Ovary (tissue), 7 donors: ENCODE measurements at regions not wholly inside any gene's neighbourhood (a gene's known extent, or its start where the extent isn't known, plus 50 kb on each side); places are given as distances from the start of the nearest gene placed in this dataset.
"Not testable (repeated sequence)": the region's sequence is repeated elsewhere in the genome, so short reads cannot be mapped to it uniquely, and the experiment has no call there.

Source experiments
- DNase-seq, 5 donors: peaks; one replicate each; pipeline ENCODE4 v3.0.0-alpha.2; 2019 to 2020
- H3K27ac ChIP-seq, 2 donors: fragments of 200-600 bp; one replicate each; pipeline versions ENCODE4 v1.5.1 to v1.8.0; 2019 to 2022
- H3K27me3 ChIP-seq: fragments of 200-600 bp; one replicate; pipeline ENCODE4 v1.8.0; 2022
- H3K36me3 ChIP-seq: fragments of 200-600 bp; sonication (generic); one replicate; pipeline ENCODE4 v1.5.1; 2019
- H3K4me1 ChIP-seq: one replicate; pipeline ENCODE4 v1.8.1; 2013; ENCODE audit warnings: mild to moderate bottlenecking, moderate library complexity; ENCODE audit not compliant: insufficient read depth
- H3K4me3 ChIP-seq: fragments of 200-600 bp; sonication (generic); one replicate; pipeline ENCODE4 v1.5.1; 2017
- H3K9me3 ChIP-seq, 2 donors: fragments of 200-600 bp in 1 of 2; sonication (generic) in 1 of 2; one replicate each; pipeline versions ENCODE4 v1.5.1 to v1.8.1; 2013 to 2019; ENCODE audit warnings: mild to moderate bottlenecking in 1 of 2, moderate library complexity in 1 of 2
- CTCF ChIP-seq, 3 donors: fragments of 450-650 bp in 2 of 3; fragments of 200-600 bp in 1 of 3; IDR thresholded peaks; one replicate each; pipeline versions ENCODE4 v1.5.1 to v1.8.0; 2016 to 2022; ENCODE audit warnings: antibody characterized with exemption in 3 of 3, mild to moderate bottlenecking in 1 of 3
- EP300 ChIP-seq: sonication (generic); formaldehyde crosslinking; IDR thresholded peaks from one replicate; pipeline ENCODE4 v1.6.1; 2017; ENCODE audit warnings: antibody characterized with exemption
- POLR2A ChIP-seq: fragments of 450-650 bp; IDR thresholded peaks from one replicate; pipeline ENCODE4 v1.6.1; 2017; ENCODE audit warnings: antibody characterized with exemption, mild to moderate bottlenecking, moderate library complexity
- WGBS, 3 donors: extraction: QIAGEN DNeasy Blood & Tissue Kit in 1 of 3; methylation state at CpG; one replicate each; pipeline versions ENCODE4 v1.1.5 to v1.1.7; 2013 to 2017; 5-methylcytosine and 5-hydroxymethylcytosine counted together
- intact Hi-C, 4 donors: fragments of 100-400 bp; cut with DNase I; formaldehyde crosslinking; loops; one replicate each; pipeline versions ENCODE4 v1.11.0 to v1.15.1; 2022 to 2023
- donor health status: DM: no; HTN: no; CAD: no; lungs with moderate emphysema.
- donor health status: DM: no; HTN: no; CAD: no.
- donor health status: Bipolar disorder and iron deficiency.
- donor health status: DM: no; HTN: no; CAD: no.
- donor health status: DM: yes; HTN: yes; CAD: no.

DNA sequence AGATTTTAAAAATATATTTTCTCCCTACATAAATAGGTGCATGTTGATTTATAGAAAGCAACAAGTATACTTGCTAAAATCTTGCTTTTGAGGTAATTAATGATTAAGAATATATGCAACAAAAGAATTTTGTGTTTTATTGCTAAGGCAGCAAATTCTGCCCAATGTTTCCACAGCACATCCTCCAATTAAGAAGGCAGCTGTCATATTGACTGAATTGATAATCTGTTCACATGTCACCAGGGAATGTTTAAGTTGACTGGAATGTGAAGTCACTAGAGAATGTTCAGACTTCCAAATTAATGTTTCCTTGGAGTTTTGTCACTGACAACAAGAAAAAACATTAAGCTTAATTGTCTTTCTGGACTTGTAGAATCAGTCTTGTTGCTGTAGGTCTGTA lies 1602.7 kb upstream of the SLC39A10 start:
- no peaks in the 10 kb centered on the region for H3K36me3 ChIP-seq
- TF ChIP-seq CTCF (IDR thresholded peaks at IDR 0.05) (no peak), POLR2A (no peak), EP300 (no peak)
- H3K27me3 ChIP-seq, result no peaks in the 10 kb centered on the region
- DNase-seq, result no peak
- H3K4me3 ChIP-seq, result no peak overlapping the region
- H3K9me3 ChIP-seq, result no peaks in the 10 kb centered on the region
- no peak overlapping the region for H3K27ac ChIP-seq
- no peaks in the 10 kb centered on the region for H3K4me1 ChIP-seq
- intact Hi-C loops, result no loop called here

GRCh38 chr2:194044321-194044720 lies 1612.7 kb upstream of the SLC39A10 start:
- intact Hi-C loops, result no loop called here
- 82 to 92% (median 90%) methylated on average over 1 of the region's 1 CpG for WGBS, 3 donors
- DNase-seq, result no peak
- Histone ChIP-seq H3K27ac (no peak overlapping the region), H3K9me3 (no peaks in the 10 kb centered on the region), H3K27me3 (no peaks in the 10 kb centered on the region), H3K36me3 (no peaks in the 10 kb centered on the region), H3K4me3 (no peak overlapping the region), H3K4me1 (no peaks in the 10 kb centered on the region)
- no peak for TF ChIP-seq CTCF (IDR thresholded peaks at IDR 0.05)
- no peak for TF ChIP-seq POLR2A
- no peak for TF ChIP-seq EP300

DNA sequence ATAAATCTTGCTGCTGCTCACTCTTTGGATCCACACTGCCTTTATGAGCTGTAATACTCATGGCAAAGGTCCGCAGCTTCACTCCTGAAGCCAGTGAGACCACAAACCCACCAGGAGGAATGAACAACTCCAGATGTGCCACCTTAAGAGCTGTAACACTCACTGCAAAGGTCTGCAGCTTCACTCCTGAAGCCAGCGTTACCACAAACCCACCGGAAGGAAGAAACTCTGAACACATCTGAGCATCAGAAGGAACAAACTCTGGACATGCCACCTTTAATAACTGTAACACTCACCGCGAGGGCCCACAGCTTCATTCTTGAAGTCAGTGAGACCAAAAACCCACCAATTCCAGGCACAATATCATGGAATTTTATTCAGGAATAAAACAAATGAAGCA lies 1635.9 kb upstream of the SLC39A10 start:
- H3K27ac ChIP-seq, DNase-seq, intact Hi-C loops, H3K9me3 ChIP-seq, H3K36me3 ChIP-seq, H3K4me1 ChIP-seq, H3K4me3 ChIP-seq, H3K27me3 ChIP-seq: not testable (repeated sequence)
- WGBS, 3 donors, result 92 to 94% (median 93%) methylated on average over 5 of the region's 5 CpGs

DNA sequence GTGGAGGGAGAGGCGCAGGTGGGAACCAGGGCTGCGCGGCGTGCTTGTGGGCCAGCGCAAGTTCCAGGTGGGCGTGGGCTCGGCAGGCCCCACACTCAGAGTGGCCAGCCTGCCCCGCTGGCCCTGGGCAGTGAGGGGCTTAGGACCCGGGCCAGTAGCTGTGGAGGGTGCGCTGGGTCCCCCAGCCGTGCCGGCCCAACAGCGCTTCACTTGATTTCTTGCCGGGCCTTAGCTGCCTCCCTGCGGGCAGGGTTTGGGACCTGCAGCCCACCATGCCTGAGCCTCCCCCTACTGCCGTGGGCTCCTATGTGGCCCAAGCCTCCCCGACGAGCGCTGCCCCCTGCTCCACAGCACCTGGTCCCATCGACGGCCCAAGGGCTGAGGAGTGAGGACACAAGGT lies 1636.9 kb upstream of the SLC39A10 start:
- TF ChIP-seq EP300, result no peak
- no peak for TF ChIP-seq POLR2A
- no peak for TF ChIP-seq CTCF (IDR thresholded peaks at IDR 0.05)

GRCh38 chr2:194015751-194016150 lies 1641.3 kb upstream of the SLC39A10 start:
- no peak overlapping the region for H3K4me3 ChIP-seq
- no peaks in the 10 kb centered on the region for H3K36me3 ChIP-seq
- no peak overlapping the region for H3K27ac ChIP-seq
- no peak for DNase-seq
- TF ChIP-seq POLR2A, result no peak
- TF ChIP-seq CTCF (IDR thresholded peaks at IDR 0.05), result no peak
- TF ChIP-seq EP300, result no peak
- no peaks in the 10 kb centered on the region for H3K9me3 ChIP-seq
- H3K4me1 ChIP-seq, result no peaks in the 10 kb centered on the region
- intact Hi-C loops, result no loop called here
- H3K27me3 ChIP-seq, result no peaks in the 10 kb centered on the region

More for the DNA sequence above, 1636.9 kb upstream of the SLC39A10 start:
- H3K27ac ChIP-seq, result no peak overlapping the region
- H3K27me3 ChIP-seq, result no peaks in the 10 kb centered on the region
- 93 to 96% (median 94%) methylated on average over 14 to 21 of the region's 21 CpGs for WGBS, 3 donors
- no peak for DNase-seq
- H3K4me3 ChIP-seq, result no peak overlapping the region
- H3K36me3 ChIP-seq, result no peaks in the 10 kb centered on the region
- intact Hi-C loops, result no loop called here
- H3K4me1 ChIP-seq, result no peaks in the 10 kb centered on the region
- H3K9me3 ChIP-seq, result no peaks in the 10 kb centered on the region
